ENCODE measurements at regions not wholly inside any gene's neighbourhood (a gene's known extent, or its start where the extent isn't known, plus 50 kb on each side); places are given as distances from the start of the nearest gene placed in this dataset.

- DNase-seq (ENCODE audit: low read depth in 2 of 2) = no peak
Measured at GRCh38 chr2:137729305-137729704, 235.0 kb upstream of the HNMT start.

- no peak for DNase-seq (ENCODE audit: low read depth in 2 of 2)
Measured at GRCh38 chr2:137737559-137737958, 226.7 kb upstream of the HNMT start.

- no peak for DNase-seq (ENCODE audit: low read depth in 2 of 2)
Measured at GRCh38 chr2:137741784-137742362, 222.4 kb upstream of the HNMT start.

- no peak for DNase-seq (ENCODE audit: low read depth in 2 of 2)
Measured at GRCh38 chr2:137747509-137747908, 216.8 kb upstream of the HNMT start.

GRCh38 chr2:137748533-137748932 is 215.7 kb upstream of the HNMT start:
- no peak for DNase-seq (ENCODE audit: low read depth in 2 of 2)

GRCh38 chr2:137764646-137765045 is 199.6 kb upstream of the HNMT start:
- DNase-seq (ENCODE audit: low read depth in 2 of 2) = no peak

- DNase-seq (ENCODE audit: low read depth in 2 of 2) = no peak
Measured at GRCh38 chr2:137769406-137769805, 194.9 kb upstream of the HNMT start.

GRCh38 chr2:137770166-137770565 is 194.1 kb upstream of the HNMT start:
- no peak for DNase-seq (ENCODE audit: low read depth in 2 of 2)

- no peak for DNase-seq (ENCODE audit: low read depth in 2 of 2)
Measured at GRCh38 chr2:137771064-137771463, 193.2 kb upstream of the HNMT start.

- no peak for DNase-seq (ENCODE audit: low read depth in 2 of 2)
Measured at GRCh38 chr2:137772451-137772850, 191.8 kb upstream of the HNMT start.

GRCh38 chr2:137775529-137775928 is 188.7 kb upstream of the HNMT start:
- DNase-seq (ENCODE audit: low read depth in 2 of 2) = no peak

- DNase-seq (ENCODE audit: low read depth in 2 of 2) = no peak
Measured at GRCh38 chr2:137776697-137777096, 187.6 kb upstream of the HNMT start.

GRCh38 chr2:137797641-137798040 is 166.6 kb upstream of the HNMT start:
- no peak for DNase-seq (ENCODE audit: low read depth in 2 of 2)

GRCh38 chr2:137799600-137799999 is 164.7 kb upstream of the HNMT start:
- no peak for DNase-seq (ENCODE audit: low read depth in 2 of 2)

- no peak for DNase-seq (ENCODE audit: low read depth in 2 of 2)
Measured at GRCh38 chr2:137800386-137800785, 163.9 kb upstream of the HNMT start.

GRCh38 chr2:137801228-137801627 is 163.0 kb upstream of the HNMT start:
- DNase-seq (ENCODE audit: low read depth in 2 of 2) = no peak

- no peak for DNase-seq (ENCODE audit: low read depth in 2 of 2)
Measured at GRCh38 chr2:137802038-137802437, 162.2 kb upstream of the HNMT start.

GRCh38 chr2:137806068-137806805 is 158.0 kb upstream of the HNMT start:
- no peak for DNase-seq (ENCODE audit: low read depth in 2 of 2)

GRCh38 chr2:137809252-137809651 is 155.0 kb upstream of the HNMT start:
- DNase-seq (ENCODE audit: low read depth in 2 of 2) = no peak

GRCh38 chr2:137809837-137810236 is 154.4 kb upstream of the HNMT start:
- no peak for DNase-seq (ENCODE audit: low read depth in 2 of 2)

- no peak for DNase-seq (ENCODE audit: low read depth in 2 of 2)
Measured at GRCh38 chr2:137812517-137812916, 151.8 kb upstream of the HNMT start.

- DNase-seq (ENCODE audit: low read depth in 2 of 2) = no peak
Measured at GRCh38 chr2:137813176-137813575, 151.1 kb upstream of the HNMT start.

- no peak for DNase-seq (ENCODE audit: low read depth in 2 of 2)
Measured at GRCh38 chr2:137817058-137817457, 147.2 kb upstream of the HNMT start.

GRCh38 chr2:137823196-137823595 is 141.1 kb upstream of the HNMT start:
- no peak for DNase-seq (ENCODE audit: low read depth in 2 of 2)

Measured in activated CD4-positive, alpha-beta T cell treated with anti-CD3 and anti-CD28 coated beads for 24 hours (primary cell).